GM19467 (cell line): ENCODE measurements at regions not wholly inside any gene's neighbourhood (a gene's known extent, or its start where the extent isn't known, plus 50 kb on each side); places are given as distances from the start of the nearest gene placed in this dataset.

Experiments
- ATAC-seq: cut with Tn5 transposase; IDR thresholded peaks from one replicate; pipeline ENCODE4 v1.9.1; 2021; ENCODE audit warnings: mild to moderate bottlenecking, moderate library complexity; ENCODE audit not compliant: unreplicated experiment

DNA sequence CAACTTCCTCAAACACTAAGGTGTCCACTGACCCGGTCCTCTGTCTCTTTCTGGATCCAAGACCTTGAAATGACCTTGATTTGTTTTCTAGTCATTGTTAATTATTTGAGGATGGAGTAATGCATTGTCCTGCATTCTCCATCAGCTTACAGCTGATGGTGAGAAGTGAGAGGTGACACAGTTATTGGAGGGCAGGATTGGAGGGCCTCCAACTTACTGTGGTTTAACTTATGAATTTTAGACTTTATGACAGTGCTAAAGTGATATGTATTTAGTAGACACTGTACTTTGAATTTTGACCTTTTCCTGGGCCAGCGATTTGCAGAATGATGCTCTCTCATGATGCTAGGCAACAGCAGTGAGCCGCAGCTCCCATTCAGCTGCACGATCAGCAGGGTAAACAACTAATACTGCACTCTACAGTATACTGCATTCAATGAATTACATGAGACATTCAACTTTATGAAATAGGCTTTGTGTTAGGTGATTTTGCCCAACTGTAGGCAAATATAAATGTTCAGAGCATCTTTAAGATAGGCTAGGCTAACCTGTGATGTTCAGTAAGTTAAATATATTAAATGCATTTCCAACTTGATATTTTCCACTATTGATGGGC lies 200.0 kb upstream of the MEX3C start:
- ATAC-seq, result no peak

DNA sequence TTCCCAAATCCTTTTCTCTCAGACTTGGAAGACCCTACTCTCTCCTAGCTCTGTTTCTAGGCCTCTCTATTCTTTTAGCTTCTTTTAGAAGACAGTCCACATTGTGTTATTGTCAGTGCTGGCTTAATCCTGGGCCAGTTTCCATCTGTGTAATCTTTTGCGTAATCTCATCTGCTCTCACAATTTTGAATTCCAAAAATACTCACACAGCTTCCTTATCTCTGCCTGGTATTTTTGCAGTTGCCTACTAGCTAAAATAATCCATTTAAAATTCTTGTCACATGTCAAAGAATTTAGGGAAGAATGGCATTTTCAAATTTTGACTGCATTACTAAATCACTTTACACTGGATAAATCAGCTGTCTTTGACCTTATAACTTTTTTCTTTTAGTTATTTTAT lies 200.6 kb upstream of the MEX3C start:
- no peak for ATAC-seq

DNA sequence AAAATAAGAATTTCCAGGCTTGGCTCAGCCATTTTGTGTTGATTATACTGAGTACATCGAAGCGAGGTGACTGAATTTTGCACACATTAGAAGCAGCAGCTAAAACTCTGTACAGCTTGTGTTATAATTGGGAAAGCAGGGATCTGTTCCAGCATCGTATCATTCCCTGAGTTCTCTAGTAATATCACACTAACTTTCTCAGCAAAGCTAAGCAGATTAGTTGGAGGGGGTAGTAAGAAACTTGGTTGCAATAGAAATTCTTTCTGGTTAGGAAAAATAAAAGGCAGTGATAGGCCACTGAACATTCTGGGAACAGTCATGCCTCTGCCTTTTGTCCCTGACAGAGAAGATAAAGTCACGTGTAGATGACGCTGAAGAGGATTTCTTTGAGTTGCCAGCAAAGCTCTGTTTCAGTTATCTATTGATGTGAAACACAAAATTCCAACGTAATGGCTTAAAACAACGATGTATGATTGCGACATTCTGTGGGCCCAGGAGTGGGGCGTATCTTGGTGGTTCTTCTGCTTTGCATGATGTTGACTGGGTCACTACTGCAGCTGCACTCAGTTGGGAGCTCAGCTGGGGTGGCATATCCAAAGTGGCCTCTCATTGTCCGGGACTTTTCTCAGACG lies 202.1 kb upstream of the MEX3C start:
- no peak for ATAC-seq

DNA sequence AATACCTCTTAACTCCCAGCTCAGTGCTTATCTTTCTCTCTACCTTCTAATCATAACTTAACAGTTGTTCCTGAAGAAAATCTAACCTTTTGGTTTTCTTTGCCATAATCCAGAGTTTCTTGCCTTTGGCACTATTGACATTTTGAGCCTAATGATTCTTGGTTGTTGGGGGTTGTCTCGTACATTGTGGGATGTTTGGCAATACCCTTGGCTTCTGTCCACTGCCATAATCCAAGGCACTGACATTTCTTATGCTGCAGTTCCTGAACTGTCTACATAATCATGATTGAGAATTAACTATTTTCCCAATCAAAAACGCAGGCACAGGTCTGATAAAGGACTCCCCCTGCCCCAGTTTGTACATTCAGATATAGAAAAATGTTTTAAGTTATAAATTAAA lies 203.2 kb upstream of the MEX3C start:
- no peak for ATAC-seq

DNA sequence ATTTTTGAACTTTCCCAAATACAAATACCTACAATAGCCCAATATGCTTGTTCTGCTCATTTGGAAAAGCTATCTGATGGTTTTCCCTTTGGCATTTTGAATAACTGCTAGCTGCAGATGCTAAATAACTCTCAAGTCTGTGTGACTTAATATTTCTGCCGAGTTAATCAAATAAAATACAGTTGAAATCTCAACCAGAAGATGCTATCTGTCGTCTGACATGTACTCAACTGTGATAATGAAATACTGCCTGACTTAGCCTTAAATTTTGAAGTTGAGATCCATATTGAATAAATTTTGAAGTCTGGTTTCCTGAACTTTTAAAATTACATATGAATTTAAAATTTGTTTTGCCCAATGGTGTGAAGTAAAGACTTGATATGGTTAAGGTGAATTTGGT lies 204.4 kb upstream of the MEX3C start:
- no peak for ATAC-seq

DNA sequence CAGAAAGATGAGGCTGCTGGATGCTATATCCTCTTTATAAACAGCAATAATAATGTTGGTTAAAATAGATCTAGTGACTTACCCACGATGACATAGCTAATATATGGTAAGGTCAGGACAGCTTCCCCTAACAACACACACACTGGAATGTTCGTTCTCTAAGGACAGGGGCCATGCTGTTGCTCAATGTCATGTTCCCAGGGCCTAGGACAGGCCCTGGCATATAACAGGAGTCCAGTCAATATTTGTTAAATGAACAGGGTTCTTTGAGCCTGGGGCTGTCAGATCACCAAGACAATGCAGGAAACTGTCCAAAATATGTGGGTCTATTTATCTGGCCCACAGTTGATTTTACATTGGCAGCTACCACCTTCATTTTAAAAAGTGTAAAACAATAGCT lies 207.1 kb upstream of the MEX3C start:
- no peak for ATAC-seq

DNA sequence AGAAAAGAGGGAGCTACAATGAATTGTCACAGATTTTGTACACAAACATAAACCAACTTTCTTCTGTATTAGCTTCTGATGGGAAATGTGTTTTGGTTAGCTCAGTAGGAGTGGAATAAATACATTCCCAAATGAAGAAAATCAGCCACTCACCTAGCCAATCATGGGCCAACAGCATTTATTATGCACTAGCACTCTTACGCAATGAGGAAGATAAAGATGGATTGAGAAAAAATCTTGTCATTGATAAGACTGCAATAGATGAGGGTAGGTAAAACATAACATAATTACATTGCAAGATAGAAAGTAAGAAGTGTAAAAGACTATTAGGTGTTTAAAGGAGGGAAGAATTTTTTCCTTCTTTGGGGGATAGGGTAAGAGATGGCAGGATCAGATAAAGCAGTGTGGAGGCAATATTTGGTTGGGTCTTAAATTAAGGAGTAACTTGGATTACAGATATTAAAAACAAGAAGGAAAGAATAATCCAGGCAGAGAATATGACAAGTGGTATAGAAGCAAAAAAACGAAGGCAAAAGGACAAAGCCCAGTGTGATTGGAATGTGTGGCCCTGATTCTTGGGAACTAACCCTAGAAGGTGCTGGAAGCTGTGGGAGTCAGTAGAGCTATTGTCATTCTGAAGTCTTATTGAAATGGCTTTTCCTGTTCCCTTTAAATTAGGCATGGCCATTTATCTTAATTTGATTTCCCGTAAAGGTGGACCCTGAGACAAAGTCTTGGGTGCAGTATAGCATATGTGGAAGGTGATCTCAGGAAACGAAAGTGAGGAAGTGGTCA lies 208.4 kb upstream of the MEX3C start:
- ATAC-seq, result no peak

DNA sequence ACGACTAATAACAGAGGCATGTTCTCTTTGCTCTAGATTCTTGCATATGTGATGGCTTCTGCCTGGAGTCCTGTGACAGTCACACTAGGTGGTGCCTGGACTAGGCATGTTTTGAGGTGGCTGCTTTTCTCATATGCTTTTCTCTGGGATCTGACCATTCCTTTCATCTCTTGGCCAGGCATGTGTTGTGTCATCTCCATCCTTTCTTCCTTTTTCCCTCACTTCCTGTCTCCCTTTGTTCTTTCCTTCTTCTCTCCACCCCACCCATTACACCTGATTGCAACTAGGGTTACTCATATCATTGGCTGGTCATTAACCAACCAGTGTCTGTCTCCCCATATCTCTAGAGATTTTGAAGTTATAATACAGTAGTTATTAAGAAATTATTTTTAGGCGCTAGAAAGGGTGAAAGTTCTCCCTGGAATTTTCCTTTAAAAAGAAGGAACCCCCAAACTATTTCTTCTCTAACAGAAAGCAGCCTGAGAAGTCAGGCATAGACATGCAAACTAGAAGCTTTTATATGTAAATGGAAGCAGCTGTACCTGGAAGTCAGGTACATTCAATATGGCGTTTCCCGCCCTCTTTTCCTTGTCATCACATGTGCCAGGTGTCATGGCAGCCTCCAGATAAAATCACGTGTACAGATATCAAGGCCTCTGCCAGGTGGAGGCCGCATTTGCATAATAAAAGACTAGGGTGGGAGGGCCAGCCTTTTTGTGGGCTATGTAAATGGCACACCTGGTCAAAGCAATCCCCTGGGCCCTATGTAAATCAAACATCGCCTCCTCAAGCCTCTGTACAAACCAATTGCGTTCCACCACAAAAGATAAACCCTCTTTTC lies 220.4 kb upstream of the MEX3C start:
- no peak for ATAC-seq

DNA sequence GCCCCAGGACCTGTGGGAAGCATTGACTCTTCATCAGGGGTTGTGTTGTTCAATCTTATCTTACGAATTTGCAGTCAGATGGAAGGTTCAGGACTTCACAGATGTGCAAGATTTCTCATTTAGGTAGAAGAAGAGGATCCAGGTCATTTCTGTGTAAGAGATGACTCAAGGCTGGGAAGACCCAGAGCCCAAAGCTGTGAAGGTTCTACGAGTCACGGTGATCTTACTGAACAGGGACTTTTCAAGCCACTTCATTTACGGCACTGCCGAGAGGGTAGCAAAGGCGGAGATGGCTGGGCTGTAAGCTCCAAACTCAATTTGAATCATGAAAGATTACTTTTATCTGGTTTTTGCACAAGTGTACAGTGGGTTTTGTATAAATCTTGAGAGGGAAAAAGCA lies 228.0 kb upstream of the MEX3C start:
- ATAC-seq, result no peak

DNA sequence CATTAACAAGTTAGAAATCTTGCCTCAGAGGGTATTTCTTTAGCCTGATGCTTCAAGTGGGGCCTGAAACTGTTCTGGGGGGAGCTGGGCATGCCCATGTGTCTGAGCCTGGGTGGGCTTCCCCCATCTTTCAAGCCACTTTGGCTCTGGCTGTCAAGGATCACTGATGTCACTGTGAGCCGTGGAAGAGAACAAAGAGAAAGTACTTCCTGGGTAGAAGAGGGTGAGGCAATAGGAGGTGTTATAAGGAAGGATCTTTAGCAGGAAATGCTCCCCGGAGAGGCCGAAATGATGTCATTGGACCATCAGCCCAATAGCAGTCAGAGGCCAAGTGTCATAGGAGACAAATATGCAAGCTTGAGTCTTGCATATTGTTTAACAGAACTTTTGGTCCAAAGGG lies 228.4 kb upstream of the MEX3C start:
- ATAC-seq, result no peak

DNA sequence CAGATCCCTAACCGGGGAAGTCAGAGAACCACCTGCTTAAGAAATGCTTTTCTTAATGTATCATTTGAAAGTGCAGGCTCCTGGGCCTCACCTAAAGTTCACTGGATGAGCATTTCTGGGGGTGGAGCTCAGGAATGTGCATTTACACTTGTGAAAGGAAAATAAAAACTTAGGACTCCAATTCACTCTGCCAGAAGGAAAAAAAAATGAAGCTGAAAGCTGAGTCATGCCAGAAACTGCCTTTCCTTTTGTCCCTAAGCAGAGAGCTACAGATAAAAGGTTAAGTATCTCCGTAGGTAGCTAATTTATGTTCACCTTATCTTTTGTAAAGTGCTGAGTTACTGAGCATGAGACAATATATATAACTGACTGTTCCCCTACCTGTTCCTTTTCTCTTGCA lies 229.5 kb upstream of the MEX3C start:
- no peak for ATAC-seq

DNA sequence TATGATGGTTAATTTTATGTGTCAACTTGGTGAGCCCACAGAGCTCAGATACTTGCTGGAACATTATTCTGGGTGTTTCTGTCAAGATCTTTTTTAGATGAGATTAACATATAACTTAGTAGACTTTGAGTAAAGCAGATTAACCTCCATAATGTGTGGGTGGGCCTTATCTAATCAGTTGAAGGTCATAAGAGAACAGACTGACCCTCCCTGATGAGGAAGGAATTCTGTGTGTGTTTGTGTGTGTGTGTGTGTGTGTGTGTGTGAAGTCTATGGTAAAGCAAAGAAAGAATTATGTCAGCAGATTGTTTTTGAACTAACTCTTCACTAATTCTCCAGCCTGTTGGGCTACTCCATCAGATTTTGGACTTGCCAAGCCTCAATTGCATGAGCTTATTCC lies 232.2 kb upstream of the MEX3C start:
- no peak for ATAC-seq

DNA sequence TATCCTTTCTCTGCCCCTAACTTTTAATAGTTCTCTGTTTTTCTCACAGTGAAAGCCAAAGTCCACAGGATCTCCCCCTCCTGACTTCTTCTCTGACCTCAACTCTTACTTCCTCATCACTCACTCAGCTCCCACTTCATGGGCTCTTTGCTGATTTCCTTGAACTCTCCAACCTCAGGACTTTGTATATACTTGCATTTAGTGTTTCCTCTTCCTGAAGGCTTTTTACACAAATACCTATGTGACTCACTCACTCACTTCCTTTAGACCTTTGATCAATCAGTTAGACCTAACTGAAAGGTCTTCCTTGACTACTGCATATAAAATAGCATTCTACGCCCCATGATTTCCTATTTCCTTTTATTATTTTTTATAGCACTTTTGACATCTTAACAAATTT lies 233.1 kb upstream of the MEX3C start:
- no peak for ATAC-seq

DNA sequence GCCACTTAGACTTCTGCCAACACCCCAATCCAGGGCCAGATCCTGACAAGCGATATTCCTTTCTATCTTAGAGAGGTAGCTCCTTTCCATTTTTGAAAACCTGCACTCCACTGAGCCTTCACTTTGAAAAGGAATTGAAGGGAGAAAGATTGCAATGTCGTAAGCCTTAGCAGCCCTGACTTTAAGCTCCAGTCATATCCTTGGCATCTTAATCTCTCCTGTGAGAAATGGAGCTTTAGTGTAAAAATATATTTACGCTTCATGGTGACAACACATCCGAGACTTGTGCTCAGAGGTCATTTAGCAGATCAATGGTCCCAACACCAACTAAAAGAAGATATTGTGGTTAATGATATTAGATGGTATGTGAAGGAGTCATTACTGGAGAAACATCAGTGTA lies 235.8 kb upstream of the MEX3C start:
- ATAC-seq, result no peak

DNA sequence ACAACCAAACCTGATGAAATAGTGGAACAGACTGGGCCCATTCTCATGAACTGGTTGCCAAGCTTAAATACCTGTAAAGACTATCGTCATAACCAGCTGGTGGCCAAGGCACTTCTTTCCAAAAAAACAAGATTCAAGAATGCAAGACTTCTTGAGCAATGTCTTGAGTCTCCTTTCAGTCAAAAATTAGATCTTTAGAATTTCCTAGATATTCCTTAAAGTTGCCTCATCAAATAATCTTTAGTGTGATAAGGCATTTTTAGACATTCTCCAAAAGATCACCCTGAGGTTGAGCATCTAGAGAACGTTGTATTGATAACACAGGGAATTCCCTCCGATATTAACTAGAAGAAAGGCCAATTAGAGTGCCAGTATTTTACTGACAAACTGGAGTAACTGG lies 236.4 kb upstream of the MEX3C start:
- ATAC-seq, result no peak

DNA sequence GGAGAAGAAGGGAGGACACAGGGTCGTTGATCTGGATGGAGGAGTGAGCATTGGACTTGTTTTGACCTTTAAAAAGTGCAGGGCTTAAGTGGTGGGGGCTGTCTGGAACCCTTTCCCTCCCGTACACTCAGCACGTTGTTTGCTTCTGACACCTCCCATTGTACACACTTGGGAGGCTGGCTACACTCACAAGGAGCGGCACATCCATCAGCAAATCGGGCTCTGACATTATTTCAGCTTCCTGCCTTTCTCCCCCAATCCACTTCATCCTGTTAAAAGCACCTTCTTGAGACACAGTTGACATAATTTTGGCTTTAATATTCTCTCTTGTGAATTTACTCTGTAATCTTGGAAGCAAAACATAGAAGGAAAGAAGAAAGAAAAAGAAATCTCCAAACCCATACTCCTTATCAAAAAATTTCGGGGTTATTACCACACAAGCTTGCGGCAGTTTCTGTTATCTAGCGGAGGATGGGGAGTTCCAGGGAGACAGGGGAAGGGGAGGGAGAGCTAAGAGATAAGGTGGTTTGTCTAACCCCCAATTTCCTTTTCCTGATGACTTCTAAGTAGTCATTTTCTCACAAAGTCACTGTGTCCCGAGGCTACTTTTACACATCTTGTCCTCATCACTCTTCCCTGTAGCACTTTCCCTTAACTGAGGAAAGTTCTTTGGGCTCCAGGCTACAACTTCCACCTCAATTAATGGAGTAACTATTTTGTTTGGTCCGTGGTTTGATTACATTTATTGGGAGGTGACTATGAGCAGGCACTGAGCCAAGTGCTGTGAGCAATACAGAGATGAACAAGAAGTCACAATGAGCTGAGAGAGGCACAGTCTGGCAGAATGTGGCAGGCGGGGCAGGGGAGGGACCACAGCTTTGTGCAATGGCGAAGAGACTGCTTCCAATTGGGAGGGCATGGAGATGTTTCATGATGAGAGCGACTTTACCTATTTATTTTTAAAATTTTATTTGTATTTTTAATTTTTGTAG lies 240.1 kb upstream of the MEX3C start:
- no peak for ATAC-seq

DNA sequence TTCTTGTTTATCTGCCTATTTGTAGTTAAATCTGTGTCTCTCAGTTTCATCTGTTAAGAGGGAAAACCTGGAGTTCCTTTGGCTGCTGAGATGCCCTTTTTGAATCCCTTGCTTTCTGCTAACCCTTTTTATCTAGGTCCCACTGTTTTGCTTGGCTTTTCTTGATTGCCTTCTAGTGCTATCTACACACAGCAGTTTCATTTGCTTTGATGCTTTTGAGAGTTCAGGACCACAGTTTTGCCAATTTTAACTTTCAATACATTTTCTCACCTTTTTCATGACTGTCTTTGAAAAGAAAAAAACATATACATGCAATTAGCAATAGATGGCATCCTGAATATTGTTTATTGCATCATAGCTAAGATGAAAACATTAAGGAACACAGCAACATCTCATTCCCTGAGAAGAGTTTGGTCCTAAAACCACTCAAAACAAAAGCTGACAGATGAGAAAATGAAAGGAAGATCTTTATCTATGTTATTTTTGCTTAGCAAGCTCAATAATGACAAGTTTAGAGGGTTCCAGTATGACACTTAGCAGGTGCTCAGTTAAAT lies 241.4 kb upstream of the MEX3C start:
- ATAC-seq, result no peak

DNA sequence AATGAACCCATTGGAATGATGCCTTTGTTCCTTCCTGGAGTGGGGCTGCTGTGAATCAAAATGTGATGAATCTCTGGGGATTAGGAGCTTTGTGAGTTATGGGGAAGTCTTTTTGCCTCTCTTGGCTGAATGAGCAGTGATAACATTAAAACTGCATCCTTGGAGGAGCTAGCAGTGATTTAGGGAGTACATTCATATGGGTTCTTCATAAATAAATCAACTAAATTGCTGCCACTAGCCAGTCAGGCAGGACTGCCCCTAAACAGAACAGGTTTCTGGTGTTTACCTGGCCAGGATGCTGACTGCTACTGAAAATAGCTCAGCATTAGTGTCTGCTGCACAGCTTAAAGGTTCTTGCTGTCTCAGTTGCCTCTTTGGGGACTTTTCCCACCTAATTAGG lies 244.5 kb upstream of the MEX3C start:
- no peak for ATAC-seq

DNA sequence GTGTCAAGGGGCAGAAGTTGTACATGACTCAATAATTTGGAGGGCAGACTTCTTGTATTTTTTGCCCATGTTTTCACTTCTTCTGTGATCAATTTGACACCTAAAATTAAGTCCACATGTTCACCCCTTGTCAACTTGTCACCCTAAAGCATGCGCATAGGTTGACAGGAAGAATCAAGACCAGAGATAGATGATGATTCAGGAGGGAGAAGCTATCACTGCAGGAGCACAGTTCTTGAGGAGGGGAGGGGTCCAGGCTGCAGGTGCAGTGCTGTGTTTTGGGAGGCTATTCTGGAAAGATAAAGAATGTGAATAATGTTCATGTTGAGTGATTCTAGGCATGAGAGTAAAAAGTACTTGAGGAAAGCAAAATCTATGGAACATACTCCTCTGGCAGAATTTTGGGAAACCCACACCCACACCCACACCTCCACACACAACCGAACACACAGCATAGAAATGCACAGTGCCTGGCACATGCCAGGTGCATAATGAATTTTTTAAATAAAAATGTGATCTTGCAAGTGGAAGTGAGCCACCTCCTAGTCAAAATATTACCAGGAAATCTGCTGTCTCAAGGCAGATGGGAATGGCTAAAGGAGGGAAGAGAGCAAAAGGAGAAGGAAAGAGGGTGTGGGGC lies 249.2 kb upstream of the MEX3C start:
- no peak for ATAC-seq
